ENCODE measurements at regions not wholly inside any gene's neighbourhood (a gene's known extent, or its start where the extent isn't known, plus 50 kb on each side); places are given as distances from the start of the nearest gene placed in this dataset.
A peak's percentile ranks its signal among the peaks of the same experiment; 100 is the strongest.

DNA sequence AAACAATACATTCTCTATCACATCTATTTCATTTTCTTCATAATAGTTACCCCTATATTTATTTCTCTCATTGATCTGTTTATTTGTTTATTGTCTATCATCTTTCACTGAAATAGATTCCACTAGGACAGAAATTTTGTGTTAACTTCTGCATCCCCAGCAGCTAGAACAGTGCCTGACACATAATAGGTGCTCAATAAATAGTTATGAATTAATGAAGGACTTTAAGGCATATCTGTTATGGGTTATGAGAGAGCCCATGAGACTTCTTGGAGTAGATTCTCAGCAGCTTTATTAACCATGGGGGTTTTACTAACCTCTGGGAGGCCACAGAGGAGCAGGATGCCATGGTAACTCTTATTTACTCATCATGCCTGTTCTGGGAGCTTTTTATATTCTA lies 144.6 kb downstream of the CDC42EP3 start:
- H3K4me3 ChIP-seq = no peak overlapping the region
- no peak for ATAC-seq
- intact Hi-C loops (cut with DNase I) = no loop called here

DNA sequence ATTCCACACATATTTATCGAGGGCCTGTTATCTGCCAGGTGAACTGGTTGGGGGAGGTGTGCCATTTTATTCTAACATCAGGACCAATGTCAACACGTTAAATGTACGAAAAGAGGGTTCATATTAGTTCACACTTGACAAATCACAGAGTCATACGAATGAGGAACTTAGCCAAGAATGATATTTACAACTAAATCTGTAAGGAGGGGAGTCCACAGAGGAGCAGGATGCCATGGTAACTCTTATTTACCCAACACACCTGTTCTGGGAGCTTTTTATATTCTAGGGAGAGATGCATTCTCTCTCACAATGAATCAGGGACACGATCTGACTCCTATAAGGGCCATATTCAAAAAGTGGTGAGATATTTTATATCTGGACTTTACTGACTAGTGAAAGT lies 144.1 kb downstream of the CDC42EP3 start:
- Histone ChIP-seq H3K4me3 (no peak overlapping the region), H3K27me3 (no peaks in the 10 kb centered on the region), H3K36me3 (no peaks in the 10 kb centered on the region), H3K27ac (no peak overlapping the region), H3K9me3 (no peaks in the 10 kb centered on the region), H3K4me1 (peaks cover 0 to 6% (median 0%) of the 10 kb centered on the region in 4 donors)
- intact Hi-C loops (cut with DNase I) = no loop called here
- DNase-seq (no peak), ATAC-seq (no peak)
- WGBS (ENCODE audit: insufficient coverage, low coverage, low lambda C conversion rate, missing lambda C conversion rate) = 67% methylated on average over 5 of the region's 5 CpGs
- TF ChIP-seq POLR2A (IDR thresholded peaks at IDR 0.05) = no peak
- TF ChIP-seq, protein P1, sequence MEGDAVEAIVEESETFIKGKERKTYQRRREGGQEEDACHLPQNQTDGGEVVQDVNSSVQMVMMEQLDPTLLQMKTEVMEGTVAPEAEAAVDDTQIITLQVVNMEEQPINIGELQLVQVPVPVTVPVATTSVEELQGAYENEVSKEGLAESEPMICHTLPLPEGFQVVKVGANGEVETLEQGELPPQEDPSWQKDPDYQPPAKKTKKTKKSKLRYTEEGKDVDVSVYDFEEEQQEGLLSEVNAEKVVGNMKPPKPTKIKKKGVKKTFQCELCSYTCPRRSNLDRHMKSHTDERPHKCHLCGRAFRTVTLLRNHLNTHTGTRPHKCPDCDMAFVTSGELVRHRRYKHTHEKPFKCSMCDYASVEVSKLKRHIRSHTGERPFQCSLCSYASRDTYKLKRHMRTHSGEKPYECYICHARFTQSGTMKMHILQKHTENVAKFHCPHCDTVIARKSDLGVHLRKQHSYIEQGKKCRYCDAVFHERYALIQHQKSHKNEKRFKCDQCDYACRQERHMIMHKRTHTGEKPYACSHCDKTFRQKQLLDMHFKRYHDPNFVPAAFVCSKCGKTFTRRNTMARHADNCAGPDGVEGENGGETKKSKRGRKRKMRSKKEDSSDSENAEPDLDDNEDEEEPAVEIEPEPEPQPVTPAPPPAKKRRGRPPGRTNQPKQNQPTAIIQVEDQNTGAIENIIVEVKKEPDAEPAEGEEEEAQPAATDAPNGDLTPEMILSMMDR (IDR thresholded peaks at IDR 0.05) = no peak

More for the DNA sequence above, 144.6 kb downstream of the CDC42EP3 start:
- no peak for DNase-seq
- Histone ChIP-seq H3K27ac (no peak overlapping the region), H3K36me3 (no peaks in the 10 kb centered on the region), H3K4me1 (peaks cover 0 to 6% (median 0%) of the 10 kb centered on the region in 4 donors), H3K9me3 (no peaks in the 10 kb centered on the region), H3K27me3 (no peaks in the 10 kb centered on the region)
- TF ChIP-seq, protein P1 (IDR thresholded peaks at IDR 0.05) = no peak
- no peak for TF ChIP-seq POLR2A (IDR thresholded peaks at IDR 0.05)

DNA sequence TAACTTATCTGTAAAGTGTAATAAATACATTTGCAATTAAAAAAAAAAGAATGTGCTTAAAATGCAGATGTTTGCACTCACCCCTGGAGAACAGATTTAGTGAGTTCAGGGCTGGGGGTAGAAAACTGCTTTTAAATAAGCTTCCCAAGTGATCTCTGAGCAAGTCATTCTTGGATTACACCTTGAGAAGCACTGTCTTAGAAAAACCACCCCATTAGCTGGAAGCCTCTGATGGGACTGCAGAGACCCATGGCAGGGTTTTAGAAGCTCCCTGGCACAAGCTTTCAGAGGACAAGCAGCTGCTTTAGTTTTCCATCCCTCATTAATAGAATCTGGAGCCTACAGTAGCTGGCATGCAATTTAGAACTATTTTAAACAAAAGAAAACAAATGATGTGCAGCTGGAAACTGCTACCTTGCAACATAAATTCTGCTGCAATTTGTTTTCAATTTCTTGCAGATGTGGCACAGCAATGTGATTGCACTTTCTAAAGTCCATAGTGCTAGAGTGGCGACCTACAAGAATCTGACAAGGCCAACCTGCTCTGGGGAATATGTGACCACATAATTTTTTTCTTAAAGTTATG lies 141.5 kb downstream of the CDC42EP3 start:
- Histone ChIP-seq H3K36me3 (no peaks in the 10 kb centered on the region), H3K27ac (no peak overlapping the region), H3K9me3 (no peaks in the 10 kb centered on the region), H3K27me3 (no peaks in the 10 kb centered on the region), H3K4me1 (no peaks in the 10 kb centered on the region), H3K4me3 (no peak overlapping the region)
- WGBS (ENCODE audit: insufficient coverage, low coverage, low lambda C conversion rate, missing lambda C conversion rate) = 67% methylated on average over 1 of the region's 1 CpG
- DNase-seq (no peak), ATAC-seq (no peak)
- intact Hi-C loops (cut with DNase I) = no loop called here
- TF ChIP-seq, protein P1 (IDR thresholded peaks at IDR 0.05) = no peak
- TF ChIP-seq POLR2A (IDR thresholded peaks at IDR 0.05) = no peak

DNA sequence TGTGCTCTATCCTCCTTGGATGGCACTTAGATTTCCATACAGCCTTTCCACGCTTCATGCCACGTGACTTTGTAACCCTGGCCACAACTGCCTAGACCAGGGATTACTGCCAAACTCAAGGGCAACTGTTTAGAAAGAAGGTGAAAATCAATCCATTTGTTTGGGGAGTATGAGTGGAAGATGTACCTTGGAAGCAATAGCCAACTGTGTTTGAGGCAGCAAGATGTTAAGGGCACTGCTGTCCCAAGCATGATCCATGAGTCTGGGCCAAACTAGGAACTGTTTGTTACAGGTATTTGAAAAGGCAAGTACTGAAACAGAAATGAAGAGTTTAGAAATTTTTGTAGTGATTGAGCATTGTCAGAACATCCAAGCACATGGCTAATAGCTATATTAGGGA lies 138.9 kb downstream of the CDC42EP3 start:
- peak; percentile 16 to 64 (median 52) for ATAC-seq
- DNase-seq = no peak
- Histone ChIP-seq H3K27me3 (no peaks in the 10 kb centered on the region), H3K36me3 (no peaks in the 10 kb centered on the region), H3K4me3 (no peak overlapping the region), H3K27ac (no peak overlapping the region), H3K4me1 (no peaks in the 10 kb centered on the region), H3K9me3 (no peaks in the 10 kb centered on the region)
- TF ChIP-seq, protein P1 (IDR thresholded peaks at IDR 0.05) = no peak
- no peak for TF ChIP-seq POLR2A (IDR thresholded peaks at IDR 0.05)
- WGBS (ENCODE audit: insufficient coverage, low coverage, low lambda C conversion rate, missing lambda C conversion rate) = 35% methylated on average over 2 of the region's 2 CpGs
- intact Hi-C loops (cut with DNase I) = no loop called here

DNA sequence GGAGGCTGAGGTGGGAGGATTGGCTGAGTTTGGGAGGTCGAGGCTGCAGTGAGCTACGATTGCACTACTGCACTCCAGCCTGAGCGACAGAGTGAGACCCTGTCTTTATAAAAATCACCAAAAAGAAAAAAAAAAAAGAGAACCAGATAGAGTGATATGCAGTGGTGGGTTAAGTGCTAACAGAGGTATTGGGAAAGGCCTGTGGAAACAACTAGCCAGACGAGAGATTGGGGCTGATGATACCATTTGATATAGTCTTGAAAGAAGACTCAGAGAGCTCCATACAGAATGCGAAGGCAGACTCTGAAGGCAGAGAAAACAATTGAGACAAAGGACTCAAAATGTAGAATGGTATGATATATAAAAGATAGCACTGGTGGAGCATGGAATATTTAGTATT lies 134.1 kb downstream of the CDC42EP3 start:
- no peaks in the 10 kb centered on the region for H3K36me3 ChIP-seq
- 85% methylated on average over 5 of the region's 5 CpGs for WGBS (ENCODE audit: insufficient coverage, low coverage, low lambda C conversion rate, missing lambda C conversion rate)
- H3K9me3 ChIP-seq = no peaks in the 10 kb centered on the region
- intact Hi-C loops (cut with DNase I) = no loop called here
- DNase-seq (no peak), ATAC-seq (no peak)
- H3K4me1 ChIP-seq = no peaks in the 10 kb centered on the region
- H3K27ac ChIP-seq = no peak overlapping the region
- H3K27me3 ChIP-seq = no peaks in the 10 kb centered on the region
- no peak for TF ChIP-seq POLR2A (IDR thresholded peaks at IDR 0.05)
- TF ChIP-seq, protein P1 (IDR thresholded peaks at IDR 0.05) = no peak
- H3K4me3 ChIP-seq = no peak overlapping the region
